Adrenal gland (tissue), 5 donors: ENCODE measurements at regions not wholly inside any gene's neighbourhood (a gene's known extent, or its start where the extent isn't known, plus 50 kb on each side); places are given as distances from the start of the nearest gene placed in this dataset.

Experiments
- POLR2A ChIP-seq, 2 donors: fragments of 450-650 bp; IDR thresholded peaks; one replicate each; pipeline ENCODE4 v1.6.1; 2017; ENCODE audit warnings: antibody characterized with exemption in 2 of 2, mild to moderate bottlenecking in 2 of 2, moderate library complexity in 1 of 2
- TF ChIP-seq, protein P1 (sequence below), 6 experiments: fragments of 450-650 bp in 4 of 6; fragments of 200-600 bp in 2 of 6; sonication (generic) in 1 of 6; IDR thresholded peaks; 1 replicate in 5 of 6; 2 replicates in 1 of 6; pipeline versions ENCODE4 v1.5.1 to v1.8.0; 2016 to 2021; ENCODE audit warnings: antibody characterized with exemption in 6 of 6, mild to moderate bottlenecking in 2 of 6, moderate library complexity in 1 of 6
- donor health status: DM: no; HTN: no; CAD: no.

DNA sequence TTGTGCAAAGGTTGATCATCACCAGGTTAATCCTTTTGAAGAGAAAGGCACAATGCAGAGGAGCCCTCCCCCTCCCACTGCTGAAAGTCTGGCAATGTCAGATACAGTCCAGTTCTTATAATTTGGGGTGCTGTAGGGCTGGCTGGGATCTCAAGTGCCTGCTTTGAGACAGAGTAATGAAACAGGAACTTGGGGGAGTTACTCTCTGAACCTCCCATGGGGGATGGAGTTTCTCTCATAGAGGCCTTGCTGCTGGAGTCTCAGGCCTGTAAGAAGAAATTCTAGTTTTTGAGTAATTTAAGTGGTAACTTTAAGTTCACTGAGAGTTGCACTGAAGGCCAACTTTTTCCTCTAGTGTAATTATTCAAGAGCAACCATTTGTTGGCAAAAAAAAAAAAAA is 410.5 kb downstream of the KCNRG start:
- TF ChIP-seq, protein P1, sequence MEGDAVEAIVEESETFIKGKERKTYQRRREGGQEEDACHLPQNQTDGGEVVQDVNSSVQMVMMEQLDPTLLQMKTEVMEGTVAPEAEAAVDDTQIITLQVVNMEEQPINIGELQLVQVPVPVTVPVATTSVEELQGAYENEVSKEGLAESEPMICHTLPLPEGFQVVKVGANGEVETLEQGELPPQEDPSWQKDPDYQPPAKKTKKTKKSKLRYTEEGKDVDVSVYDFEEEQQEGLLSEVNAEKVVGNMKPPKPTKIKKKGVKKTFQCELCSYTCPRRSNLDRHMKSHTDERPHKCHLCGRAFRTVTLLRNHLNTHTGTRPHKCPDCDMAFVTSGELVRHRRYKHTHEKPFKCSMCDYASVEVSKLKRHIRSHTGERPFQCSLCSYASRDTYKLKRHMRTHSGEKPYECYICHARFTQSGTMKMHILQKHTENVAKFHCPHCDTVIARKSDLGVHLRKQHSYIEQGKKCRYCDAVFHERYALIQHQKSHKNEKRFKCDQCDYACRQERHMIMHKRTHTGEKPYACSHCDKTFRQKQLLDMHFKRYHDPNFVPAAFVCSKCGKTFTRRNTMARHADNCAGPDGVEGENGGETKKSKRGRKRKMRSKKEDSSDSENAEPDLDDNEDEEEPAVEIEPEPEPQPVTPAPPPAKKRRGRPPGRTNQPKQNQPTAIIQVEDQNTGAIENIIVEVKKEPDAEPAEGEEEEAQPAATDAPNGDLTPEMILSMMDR (IDR thresholded peaks at IDR 0.05): no peak
- no peak for TF ChIP-seq POLR2A (IDR thresholded peaks at IDR 0.05)
